Coronary artery (tissue), 2 donors: ENCODE measurements at regions not wholly inside any gene's neighbourhood (a gene's known extent, or its start where the extent isn't known, plus 50 kb on each side); places are given as distances from the start of the nearest gene placed in this dataset.

Experiments
- DNase-seq: peaks from one replicate; pipeline ENCODE4 v3.0.0-alpha.2; 2017; ENCODE audit warnings: low spot score
- H3K27ac ChIP-seq, 2 donors: fragments of 200-600 bp; sonication (generic); one replicate each; pipeline ENCODE4 v1.5.1; 2016 to 2019
- H3K4me3 ChIP-seq: fragments of 200-600 bp; sonication (generic); 2 replicates; pipeline ENCODE4 v1.5.1; 2016; ENCODE audit warnings: mild to moderate bottlenecking, moderate library complexity
- CTCF ChIP-seq: fragments of 200-600 bp; sonication (generic); IDR thresholded peaks from one replicate; pipeline ENCODE4 v1.5.1; 2019; ENCODE audit warnings: antibody characterized with exemption

- H3K4me3 ChIP-seq: no peak overlapping the region
- no peak for DNase-seq
- H3K27ac ChIP-seq: no peak overlapping the region
- TF ChIP-seq CTCF: no peak
These were observed 102.1 kb downstream of the ACER2 start for GRCh38 chr9:19510907-19511306.
